NCI-H1694 (cell line): ENCODE measurements at regions not wholly inside any gene's neighbourhood (a gene's known extent, or its start where the extent isn't known, plus 50 kb on each side); places are given as distances from the start of the nearest gene placed in this dataset.

Source experiments
- DNase-seq: peaks from one replicate; lab custom pipeline; 2025; lab: John Stamatoyannopoulos, UW

- DNase-seq = no peak
Measured at GRCh38 chr17:6940186-6940649, 55.6 kb upstream of the ALOX12 start.

GRCh38 chr17:6941989-6942388 is 53.9 kb upstream of the ALOX12 start:
- DNase-seq = no peak

- no peak for DNase-seq
Measured at GRCh38 chr17:6943406-6943805, 52.4 kb upstream of the ALOX12 start.
